ENCODE measurements at regions not wholly inside any gene's neighbourhood (a gene's known extent, or its start where the extent isn't known, plus 50 kb on each side); places are given as distances from the start of the nearest gene placed in this dataset.

DNA sequence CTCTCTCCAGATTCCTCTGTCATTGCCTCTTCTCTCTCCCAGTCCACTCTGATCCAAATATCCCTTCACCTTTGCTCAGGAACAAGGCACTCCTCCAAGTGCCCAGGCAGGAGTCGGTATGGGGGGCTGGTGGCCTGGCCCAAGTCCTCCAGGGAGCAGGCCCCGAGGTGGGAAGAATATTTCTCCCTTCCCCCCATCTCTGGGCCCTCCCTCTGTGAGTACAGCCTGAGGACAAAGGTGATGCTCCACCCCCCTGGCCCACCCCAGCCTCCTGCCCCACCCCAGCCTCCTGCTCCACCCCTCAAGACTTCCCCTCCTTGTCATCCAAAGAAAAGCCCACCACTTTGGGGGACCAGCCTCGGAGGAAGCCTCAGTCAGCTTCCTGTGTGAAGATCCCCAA lies 96.9 kb downstream of the NCR2 start:
- Mint-ChIP-seq H3K36me3 (no peaks in the 10 kb centered on the region), H3K4me1 (peaks cover 9 to 13% (median 13%) of the 10 kb centered on the region in 3 donors), H3K9me3 (no peaks in the 10 kb centered on the region), H3K27ac (peak overlapping the region in 1 of 8 donors; percentile 65), H3K27me3 (peaks cover 21 to 39% of the 10 kb centered on the region in 2 donors), H3K4me3 (no peak overlapping the region)
- ChIA-PET CTCF (no interaction called here), POLR2A (no interaction called here)
- Histone ChIP-seq H3K27me3 (ENCODE audit: insufficient read depth, low read length, poor library complexity, severe bottlenecking) (peaks cover 24% of the 10 kb centered on the region), H3K9me3 (ENCODE audit: low read length) (no peaks in the 10 kb centered on the region), H3K36me3 (ENCODE audit: insufficient read depth, low read length) (no peaks in the 10 kb centered on the region), H3K4me3 (ENCODE audit: low read length) (no peak overlapping the region), H3K27ac (ENCODE audit: low read depth, low read length) (no peak overlapping the region), H3K4me1 (ENCODE audit: insufficient read depth, low read length) (peaks cover 10% of the 10 kb centered on the region)
- DNase-seq: no peak

DNA sequence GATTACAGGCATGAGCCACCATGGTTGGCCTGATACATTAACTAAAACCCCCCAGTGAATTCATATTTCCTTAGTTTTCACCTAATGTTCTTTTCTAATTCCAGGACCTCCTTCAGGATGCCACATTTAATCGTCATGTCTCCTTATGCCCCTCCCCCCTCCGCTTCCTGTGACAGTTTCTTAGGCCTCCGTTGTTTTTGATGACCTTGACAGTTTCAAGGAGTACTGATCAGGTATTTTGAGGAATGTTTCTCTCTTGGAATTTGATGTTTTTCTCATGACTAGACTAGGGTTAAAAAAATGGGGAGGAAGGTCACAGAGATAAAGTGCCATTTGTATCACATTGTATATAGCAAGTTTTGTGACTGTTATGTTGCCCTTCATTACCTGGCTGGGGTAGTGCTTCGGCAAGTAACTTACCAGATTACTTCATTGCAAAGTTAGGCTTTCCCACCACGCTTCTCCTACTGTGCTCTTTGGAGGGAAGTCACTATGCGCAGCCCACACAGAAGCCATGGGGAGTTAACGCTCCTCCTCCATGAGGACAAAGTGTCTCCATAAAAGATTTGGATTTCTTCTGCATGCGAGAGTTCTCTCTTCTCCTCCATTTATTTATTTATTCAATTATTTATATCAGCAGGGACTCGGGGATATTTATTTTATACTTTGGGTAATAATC lies 99.5 kb downstream of the NCR2 start:
- H3K27me3 ChIP-seq (ENCODE audit: insufficient read depth, low read length, poor library complexity, severe bottlenecking): peaks cover 12% of the 10 kb centered on the region
- POLR2A ChIA-PET: no interaction called here
- CTCF ChIA-PET: no interaction called here
- H3K9me3 ChIP-seq (ENCODE audit: low read length): no peaks in the 10 kb centered on the region
- Mint-ChIP-seq H3K36me3 (no peaks in the 10 kb centered on the region), H3K4me3 (no peak overlapping the region), H3K27ac (no peak overlapping the region), H3K4me1 (peaks cover 14 to 16% (median 14%) of the 10 kb centered on the region in 3 donors), H3K27me3 (peaks cover 12 to 24% of the 10 kb centered on the region in 2 donors), H3K9me3 (no peaks in the 10 kb centered on the region)
- H3K36me3 ChIP-seq (ENCODE audit: insufficient read depth, low read length): no peaks in the 10 kb centered on the region
- no peak overlapping the region for H3K4me3 ChIP-seq (ENCODE audit: low read length)
- no peak for DNase-seq
- peaks cover 9% of the 10 kb centered on the region for H3K4me1 ChIP-seq (ENCODE audit: insufficient read depth, low read length)
- no peak overlapping the region for H3K27ac ChIP-seq (ENCODE audit: low read depth, low read length)

DNA sequence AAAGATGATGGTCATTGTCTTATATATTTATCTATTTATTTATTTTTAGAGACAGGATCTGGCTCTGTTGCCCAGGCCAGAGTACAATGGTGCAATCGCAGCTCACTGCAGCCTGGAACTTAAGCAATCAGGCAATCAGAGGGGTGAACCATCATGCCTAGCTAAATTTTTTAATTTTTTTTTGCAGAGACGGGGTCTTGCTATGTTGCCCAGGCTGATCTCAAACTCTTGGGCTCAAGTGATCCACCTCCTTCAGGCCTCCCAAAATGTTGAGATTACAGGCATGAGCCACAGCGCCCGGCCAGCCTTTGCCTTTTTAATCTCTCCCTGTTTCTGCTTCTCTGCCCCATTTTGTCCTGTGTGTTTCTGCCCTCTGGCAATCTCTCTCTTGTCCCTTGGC lies 102.2 kb downstream of the NCR2 start:
- Mint-ChIP-seq H3K4me3 (peak overlapping the region in 1 of 7 donors; percentile 20), H3K27me3 (peaks cover 6% of the 10 kb centered on the region in 2 donors), H3K27ac (peak overlapping the region in 1 of 8 donors; percentile 81), H3K9me3 (no peaks in the 10 kb centered on the region), H3K4me1 (peaks cover 36 to 40% (median 39%) of the 10 kb centered on the region in 3 donors), H3K36me3 (no peaks in the 10 kb centered on the region)
- Histone ChIP-seq H3K27me3 (ENCODE audit: insufficient read depth, low read length, poor library complexity, severe bottlenecking) (no peaks in the 10 kb centered on the region), H3K27ac (ENCODE audit: low read depth, low read length) (no peak overlapping the region), H3K4me1 (ENCODE audit: insufficient read depth, low read length) (peaks cover 36% of the 10 kb centered on the region), H3K36me3 (ENCODE audit: insufficient read depth, low read length) (no peaks in the 10 kb centered on the region), H3K9me3 (ENCODE audit: low read length) (no peaks in the 10 kb centered on the region), H3K4me3 (ENCODE audit: low read length) (no peak overlapping the region)
- POLR2A ChIA-PET: no interaction called here
- CTCF ChIA-PET: no interaction called here
- no peak for DNase-seq

DNA sequence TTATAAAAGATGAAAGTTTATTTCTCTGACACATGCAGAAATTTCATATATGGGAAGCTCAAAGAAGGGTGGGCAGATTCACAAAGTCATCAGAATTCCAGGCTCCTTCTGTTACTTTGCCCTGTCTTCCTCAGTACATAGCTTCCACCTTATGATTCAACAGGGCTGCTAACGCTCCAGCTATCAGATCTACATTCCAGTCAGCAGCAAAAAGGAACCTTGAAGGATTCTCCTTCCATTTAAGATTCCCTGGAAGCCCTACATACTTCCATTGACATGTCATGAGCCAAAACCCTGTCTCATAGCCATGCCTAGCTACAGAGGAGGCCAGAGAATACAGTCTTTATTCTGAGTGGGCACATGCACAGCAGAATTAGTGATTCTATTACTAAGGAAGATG lies 103.3 kb downstream of the NCR2 start:
- H3K9me3 Mint-ChIP-seq: no peaks in the 10 kb centered on the region
- H3K27me3 ChIP-seq (ENCODE audit: insufficient read depth, low read length, poor library complexity, severe bottlenecking): peaks cover 3% of the 10 kb centered on the region
- peak overlapping the region in 1 of 7 donors; percentile 8 for H3K4me3 Mint-ChIP-seq
- POLR2A ChIA-PET: no interaction called here
- no peaks in the 10 kb centered on the region for H3K36me3 Mint-ChIP-seq
- no peak overlapping the region for H3K27ac ChIP-seq (ENCODE audit: low read depth, low read length)
- peaks cover 5 to 8% of the 10 kb centered on the region in 2 donors for H3K27me3 Mint-ChIP-seq
- CTCF ChIA-PET: interaction anchor here (1.0 to 1.3 kb wide), 3 partner anchors 14 to 244 kb away, joined by 3 to 5 read pairs (median 4); no protein-coding TSS in a partner anchor
- H3K9me3 ChIP-seq (ENCODE audit: low read length): no peaks in the 10 kb centered on the region
- H3K36me3 ChIP-seq (ENCODE audit: insufficient read depth, low read length): no peaks in the 10 kb centered on the region
- DNase-seq: no peak
- H3K4me1 ChIP-seq (ENCODE audit: insufficient read depth, low read length): peaks cover 39% of the 10 kb centered on the region
- peak overlapping the region in 3 of 8 donors; percentile 22 to 43 (median 36) for H3K27ac Mint-ChIP-seq
- H3K4me3 ChIP-seq (ENCODE audit: low read length): no peak overlapping the region
- peaks cover 33 to 46% (median 42%) of the 10 kb centered on the region in 3 donors for H3K4me1 Mint-ChIP-seq

DNA sequence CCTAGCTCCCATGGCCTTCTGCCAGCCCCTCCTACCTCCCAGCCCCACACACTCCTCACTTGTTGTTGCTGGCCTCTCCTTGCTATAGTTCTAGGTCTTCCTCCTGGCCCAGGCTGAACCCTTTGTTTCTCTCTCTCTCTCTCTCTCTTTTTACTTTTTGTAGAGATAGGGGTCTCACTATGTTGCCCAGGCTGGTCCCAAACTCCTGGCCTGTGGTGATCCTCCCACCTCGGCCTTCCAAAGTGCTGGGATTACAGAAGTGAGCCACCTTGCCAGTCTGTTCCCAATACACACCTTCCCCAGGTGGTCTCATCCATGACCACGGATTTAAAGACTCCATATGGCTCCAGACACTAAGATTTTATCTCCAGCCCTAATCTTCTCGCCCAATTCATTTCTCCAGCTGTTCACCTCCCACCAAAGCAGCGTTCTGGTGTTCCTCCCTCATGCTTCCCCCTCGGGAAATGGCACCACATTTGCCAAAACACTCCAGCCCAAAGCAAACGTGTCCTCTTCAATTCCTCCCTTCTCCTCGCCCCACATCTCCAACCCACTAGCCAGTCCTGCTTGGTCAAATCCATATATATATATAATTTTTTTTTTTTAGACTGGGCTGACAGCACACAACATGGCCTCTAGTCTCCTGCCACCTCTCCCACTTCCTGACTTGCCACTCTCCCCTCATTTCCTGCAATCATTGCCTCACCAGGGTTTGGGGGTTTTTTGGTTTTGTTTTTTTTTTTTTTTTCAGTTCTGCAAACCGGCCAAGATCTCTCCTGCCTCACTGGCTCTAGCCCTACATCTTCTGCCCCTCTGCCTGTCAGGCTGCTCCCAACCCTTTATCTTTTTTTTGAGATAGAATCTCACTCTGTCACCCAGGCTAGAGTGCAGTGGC lies 104.4 kb downstream of the NCR2 start:
- CTCF ChIA-PET: interaction anchor here (1.0 to 1.3 kb wide), 2 partner anchors 15 to 243 kb away, joined by 4 to 5 read pairs; no protein-coding TSS in a partner anchor
- H3K27me3 Mint-ChIP-seq: peaks cover 9 to 18% of the 10 kb centered on the region in 2 donors
- Histone ChIP-seq H3K27me3 (ENCODE audit: insufficient read depth, low read length, poor library complexity, severe bottlenecking) (peaks cover 4% of the 10 kb centered on the region), H3K4me3 (ENCODE audit: low read length) (no peak overlapping the region), H3K36me3 (ENCODE audit: insufficient read depth, low read length) (no peaks in the 10 kb centered on the region), H3K4me1 (ENCODE audit: insufficient read depth, low read length) (peaks cover 39% of the 10 kb centered on the region), H3K27ac (ENCODE audit: low read depth, low read length) (no peak overlapping the region), H3K9me3 (ENCODE audit: low read length) (no peaks in the 10 kb centered on the region)
- no peaks in the 10 kb centered on the region for H3K9me3 Mint-ChIP-seq
- peak overlapping the region in 7 of 8 donors; percentile 35 to 95 (median 84) for H3K27ac Mint-ChIP-seq
- H3K4me1 Mint-ChIP-seq: peaks cover 38 to 50% (median 46%) of the 10 kb centered on the region in 3 donors
- no peaks in the 10 kb centered on the region for H3K36me3 Mint-ChIP-seq
- DNase-seq: peak in 1 of 5 donors; percentile 54
- peak overlapping the region; percentile 17 to 86 (median 67) for H3K4me3 Mint-ChIP-seq
- POLR2A ChIA-PET: no interaction called here

DNA sequence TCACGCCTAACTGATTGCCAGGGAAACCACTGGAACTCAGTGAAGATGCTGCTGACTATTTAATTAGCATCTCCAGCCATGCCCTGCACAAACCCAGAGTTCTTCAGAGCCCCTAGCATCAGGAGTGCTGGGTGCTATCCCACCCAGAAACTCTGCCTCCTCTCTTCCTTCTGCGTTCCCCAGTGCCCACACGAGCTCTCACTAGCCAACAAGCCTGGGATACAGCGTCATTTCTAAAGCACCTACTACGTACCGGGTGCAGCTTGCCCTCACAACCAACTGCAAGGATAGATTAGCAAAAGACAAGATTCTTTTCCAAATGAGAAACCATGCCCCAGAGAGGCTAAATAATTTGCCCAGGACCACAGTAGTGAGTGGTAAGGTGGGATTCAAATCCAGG lies 105.2 kb upstream of the FOXP4 start:
- Mint-ChIP-seq H3K9me3 (no peaks in the 10 kb centered on the region), H3K27ac (peak overlapping the region in 6 of 8 donors; percentile 76 to 95 (median 88)), H3K27me3 (peaks cover 9 to 26% of the 10 kb centered on the region in 2 donors), H3K4me3 (peak overlapping the region; percentile 25 to 86 (median 67)), H3K36me3 (no peaks in the 10 kb centered on the region), H3K4me1 (peaks cover 38 to 50% (median 46%) of the 10 kb centered on the region in 3 donors)
- Histone ChIP-seq H3K4me1 (ENCODE audit: insufficient read depth, low read length) (peaks cover 39% of the 10 kb centered on the region), H3K9me3 (ENCODE audit: low read length) (no peaks in the 10 kb centered on the region), H3K36me3 (ENCODE audit: insufficient read depth, low read length) (no peaks in the 10 kb centered on the region), H3K4me3 (ENCODE audit: low read length) (no peak overlapping the region), H3K27ac (ENCODE audit: low read depth, low read length) (no peak overlapping the region), H3K27me3 (ENCODE audit: insufficient read depth, low read length, poor library complexity, severe bottlenecking) (peaks cover 4% of the 10 kb centered on the region)
- POLR2A ChIA-PET: no interaction called here
- no peak for DNase-seq
- CTCF ChIA-PET: no interaction called here

DNA sequence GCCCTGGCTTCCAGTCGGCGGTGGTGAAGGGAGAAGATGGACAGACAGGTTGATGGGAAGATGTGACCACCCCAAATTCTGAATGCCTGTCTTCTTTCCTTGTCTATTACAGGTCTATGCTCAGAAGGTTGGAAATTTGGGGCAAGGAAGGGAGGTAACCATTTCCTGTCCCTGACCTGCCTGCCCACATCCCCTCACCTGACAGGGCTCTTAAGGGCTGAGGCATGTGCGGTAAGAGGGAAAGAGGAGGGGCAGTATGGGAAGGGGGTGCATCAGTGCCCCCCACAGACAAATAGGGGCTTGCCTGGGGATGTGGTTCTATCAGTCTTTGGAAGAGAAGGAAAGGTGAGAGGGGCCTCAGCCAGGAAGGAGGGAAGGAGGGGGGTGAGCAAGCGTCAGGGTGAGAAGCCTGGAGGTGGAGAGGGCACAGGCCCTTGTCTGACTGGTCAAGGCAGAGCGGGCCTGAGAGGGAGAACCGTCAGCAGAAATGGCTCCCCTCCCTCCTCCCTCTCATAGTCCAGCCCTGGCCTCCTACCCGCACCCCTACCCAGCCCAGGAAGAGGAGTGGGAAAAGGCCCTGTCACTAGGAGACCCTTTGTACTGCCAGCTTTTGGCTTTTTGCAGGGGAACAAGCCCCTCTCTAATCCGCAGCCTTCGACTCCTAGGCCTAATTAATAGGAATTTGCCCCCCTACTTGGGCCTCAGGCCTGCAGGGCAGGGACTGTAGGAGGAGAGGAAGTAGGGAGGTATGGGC lies 104.4 kb upstream of the FOXP4 start:
- no peaks in the 10 kb centered on the region for H3K36me3 Mint-ChIP-seq
- POLR2A ChIA-PET: no interaction called here
- peak overlapping the region; percentile 19 to 95 (median 82) for H3K27ac Mint-ChIP-seq
- CTCF ChIA-PET: interaction anchor here (0.9 to 2.1 kb wide), 2 partner anchors 13 to 17 kb away, joined by 3 to 8 read pairs; no protein-coding TSS in a partner anchor
- Histone ChIP-seq H3K9me3 (ENCODE audit: low read length) (no peaks in the 10 kb centered on the region), H3K27me3 (ENCODE audit: insufficient read depth, low read length, poor library complexity, severe bottlenecking) (peaks cover 4% of the 10 kb centered on the region), H3K4me3 (ENCODE audit: low read length) (peak overlapping the region; percentile 22), H3K27ac (ENCODE audit: low read depth, low read length) (peak overlapping the region; percentile 16), H3K36me3 (ENCODE audit: insufficient read depth, low read length) (no peaks in the 10 kb centered on the region), H3K4me1 (ENCODE audit: insufficient read depth, low read length) (peaks cover 39% of the 10 kb centered on the region)
- DNase-seq: peak in 1 of 5 donors; percentile 30
- peak overlapping the region; percentile 23 to 86 (median 67) for H3K4me3 Mint-ChIP-seq
- H3K4me1 Mint-ChIP-seq: peaks cover 38 to 50% (median 46%) of the 10 kb centered on the region in 3 donors
- peaks cover 9 to 26% of the 10 kb centered on the region in 2 donors for H3K27me3 Mint-ChIP-seq
- no peaks in the 10 kb centered on the region for H3K9me3 Mint-ChIP-seq
